Testis (tissue), 2 donors: ENCODE measurements at regions not wholly inside any gene's neighbourhood (a gene's known extent, or its start where the extent isn't known, plus 50 kb on each side); places are given as distances from the start of the nearest gene placed in this dataset.

ENCODE experiments used
- DNase-seq: peaks from one replicate; pipeline ENCODE4 v3.0.0-alpha.2; 2019
- H3K27ac ChIP-seq, 2 donors: fragments of 200-600 bp; sonication (generic); one replicate each; pipeline ENCODE4 v1.5.1; 2019
- H3K27me3 ChIP-seq: fragments of 200-600 bp; sonication (generic); one replicate; pipeline ENCODE4 v1.5.1; 2019
- H3K36me3 ChIP-seq: fragments of 200-600 bp; sonication (generic); one replicate; pipeline ENCODE4 v1.5.1; 2017; ENCODE audit warnings: low read depth; ENCODE audit errors: missing control alignments
- H3K4me1 ChIP-seq: fragments of 200-600 bp; sonication (generic); one replicate; pipeline ENCODE4 v1.5.1; 2019
- H3K4me3 ChIP-seq, 2 donors: fragments of 200-600 bp; sonication (generic); one replicate each; pipeline ENCODE4 v1.5.1; 2017 to 2019
- H3K9me3 ChIP-seq: fragments of 200-600 bp; sonication (generic); one replicate; pipeline ENCODE4 v1.5.1; 2017
- POLR2A ChIP-seq: fragments of 450-650 bp; IDR thresholded peaks from one replicate; pipeline ENCODE4 v1.6.1; 2017; ENCODE audit warnings: antibody characterized with exemption, mild to moderate bottlenecking, moderate library complexity
- WGBS, 2 donors: methylation state at CpG; one replicate each; pipeline ENCODE4 v1.1.5; 2018; 5-methylcytosine and 5-hydroxymethylcytosine counted together
- intact Hi-C: fragments of 100-400 bp; cut with DNase I; formaldehyde crosslinking; loops from one replicate; pipeline ENCODE4 v1.15.1; 2023; ENCODE audit warnings: low total_unique reads
- TF ChIP-seq, protein P1 (sequence below), 3 experiments: fragments of 450-650 bp in 2 of 3; fragments of 200-600 bp in 1 of 3; sonication (generic) in 1 of 3; IDR thresholded peaks; one replicate each; pipeline ENCODE4 v1.5.1; 2016 to 2019; ENCODE audit warnings: antibody characterized with exemption in 3 of 3, mild to moderate bottlenecking in 2 of 3, moderate library complexity in 1 of 3

DNA sequence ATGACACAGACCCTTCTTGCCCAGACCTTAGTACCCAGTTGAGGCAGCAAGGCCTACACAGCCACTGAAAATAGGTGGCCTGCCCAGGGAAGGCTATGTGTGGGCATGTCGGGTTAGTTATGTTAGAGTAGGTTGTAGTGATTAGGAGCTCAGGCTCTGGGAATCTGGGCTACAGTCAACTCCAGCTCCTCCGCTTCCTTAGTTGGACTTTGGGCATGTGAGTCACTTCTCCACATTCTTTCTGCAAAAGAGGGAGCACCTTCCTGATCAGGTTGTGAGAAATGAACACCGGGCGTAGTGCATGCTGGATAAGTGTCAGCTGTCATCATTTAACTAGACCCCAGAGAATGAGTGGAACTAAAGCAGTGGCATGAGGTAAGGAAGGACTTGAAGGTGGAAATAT is 64.8 kb downstream of the ARHGAP35 start:
- Histone ChIP-seq H3K4me3 (no peak overlapping the region), H3K27ac (no peak overlapping the region), H3K27me3 (no peaks in the 10 kb centered on the region), H3K9me3 (no peaks in the 10 kb centered on the region), H3K36me3 (no peaks in the 10 kb centered on the region), H3K4me1 (peaks cover 19% of the 10 kb centered on the region)
- 77 to 88% methylated on average over 4 of the region's 4 CpGs for WGBS, 2 donors
- intact Hi-C loops, result no loop called here
- TF ChIP-seq, protein P1, sequence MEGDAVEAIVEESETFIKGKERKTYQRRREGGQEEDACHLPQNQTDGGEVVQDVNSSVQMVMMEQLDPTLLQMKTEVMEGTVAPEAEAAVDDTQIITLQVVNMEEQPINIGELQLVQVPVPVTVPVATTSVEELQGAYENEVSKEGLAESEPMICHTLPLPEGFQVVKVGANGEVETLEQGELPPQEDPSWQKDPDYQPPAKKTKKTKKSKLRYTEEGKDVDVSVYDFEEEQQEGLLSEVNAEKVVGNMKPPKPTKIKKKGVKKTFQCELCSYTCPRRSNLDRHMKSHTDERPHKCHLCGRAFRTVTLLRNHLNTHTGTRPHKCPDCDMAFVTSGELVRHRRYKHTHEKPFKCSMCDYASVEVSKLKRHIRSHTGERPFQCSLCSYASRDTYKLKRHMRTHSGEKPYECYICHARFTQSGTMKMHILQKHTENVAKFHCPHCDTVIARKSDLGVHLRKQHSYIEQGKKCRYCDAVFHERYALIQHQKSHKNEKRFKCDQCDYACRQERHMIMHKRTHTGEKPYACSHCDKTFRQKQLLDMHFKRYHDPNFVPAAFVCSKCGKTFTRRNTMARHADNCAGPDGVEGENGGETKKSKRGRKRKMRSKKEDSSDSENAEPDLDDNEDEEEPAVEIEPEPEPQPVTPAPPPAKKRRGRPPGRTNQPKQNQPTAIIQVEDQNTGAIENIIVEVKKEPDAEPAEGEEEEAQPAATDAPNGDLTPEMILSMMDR (IDR thresholded peaks at IDR 0.05), result no peak
- no peak for TF ChIP-seq POLR2A
- DNase-seq, result no peak

DNA sequence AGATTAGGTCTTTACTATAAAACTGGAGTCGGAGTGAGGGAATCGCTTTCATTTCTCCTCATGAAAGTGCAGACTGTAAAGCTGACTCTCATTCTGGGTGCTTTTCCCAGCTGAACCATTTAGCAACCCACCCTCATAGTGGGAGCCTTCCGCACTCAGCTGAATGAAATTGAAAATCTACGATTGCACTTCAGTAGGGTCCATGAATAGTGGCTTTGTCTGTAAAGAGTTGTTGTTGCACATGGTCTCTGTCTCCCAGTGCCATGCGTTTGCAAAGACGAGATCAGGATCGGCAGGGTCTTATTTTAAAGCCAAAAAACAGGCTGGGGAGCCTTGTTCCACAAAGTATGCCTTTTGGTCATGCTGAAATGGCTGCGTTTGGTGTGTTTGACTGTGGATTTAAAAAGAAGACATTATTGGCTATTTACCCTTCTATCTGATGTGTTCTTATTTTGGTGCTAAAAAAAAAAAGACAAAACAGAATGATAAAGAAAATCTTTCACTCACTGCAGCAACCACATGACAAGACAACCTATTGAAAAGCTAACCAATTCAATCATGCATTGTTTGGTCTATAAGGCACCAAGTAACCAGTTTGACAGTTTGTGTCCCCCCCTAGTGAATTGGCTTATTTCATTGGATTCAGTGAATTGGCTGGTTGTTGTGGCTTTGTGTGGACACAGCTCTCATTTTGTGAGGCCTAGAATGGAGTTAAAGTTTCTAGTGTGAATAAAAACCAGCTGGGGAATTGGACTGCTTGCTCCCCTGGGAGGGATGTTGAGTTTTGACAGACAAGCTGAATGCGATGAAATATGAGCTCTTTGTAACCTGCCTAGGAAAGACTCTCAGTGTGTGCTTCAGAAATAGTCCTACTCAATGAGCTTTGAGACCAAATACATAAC is 65.6 kb downstream of the ARHGAP35 start:
- intact Hi-C loops, result no loop called here
- 75 to 82% methylated on average over 9 of the region's 9 CpGs for WGBS, 2 donors
- H3K4me1 ChIP-seq, result peaks cover 19% of the 10 kb centered on the region
- H3K4me3 ChIP-seq, result no peak overlapping the region
- TF ChIP-seq POLR2A, result no peak
- TF ChIP-seq, protein P1 (IDR thresholded peaks at IDR 0.05), result no peak
- no peaks in the 10 kb centered on the region for H3K27me3 ChIP-seq
- no peak for DNase-seq
- no peaks in the 10 kb centered on the region for H3K36me3 ChIP-seq
- no peak overlapping the region for H3K27ac ChIP-seq
- H3K9me3 ChIP-seq, result no peaks in the 10 kb centered on the region

DNA sequence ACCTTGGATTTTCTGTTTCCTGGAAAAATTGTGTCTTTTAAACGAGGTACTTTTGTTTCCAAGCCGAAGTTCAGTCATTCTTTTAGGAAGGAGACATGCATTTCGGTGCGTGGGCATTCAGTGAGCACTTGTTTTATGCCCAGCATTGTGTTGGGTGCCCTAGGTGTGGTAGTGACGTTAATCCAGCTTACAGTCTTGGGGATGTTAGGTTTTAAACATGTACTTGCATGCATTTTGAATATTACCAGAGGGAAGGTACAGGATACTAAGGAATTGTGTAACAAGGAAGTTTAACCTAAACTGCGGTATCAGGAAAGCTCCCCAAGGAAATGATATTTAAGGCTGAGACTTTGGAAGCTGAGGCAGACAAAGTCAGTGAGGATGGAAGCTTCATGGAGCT is 66.3 kb downstream of the ARHGAP35 start:
- H3K27me3 ChIP-seq, result no peaks in the 10 kb centered on the region
- no peaks in the 10 kb centered on the region for H3K9me3 ChIP-seq
- 55 to 63% methylated on average over 6 of the region's 6 CpGs for WGBS, 2 donors
- no peak overlapping the region for H3K4me3 ChIP-seq
- H3K27ac ChIP-seq, result no peak overlapping the region
- TF ChIP-seq, protein P1 (IDR thresholded peaks at IDR 0.05), result no peak
- TF ChIP-seq POLR2A, result no peak
- H3K36me3 ChIP-seq, result no peaks in the 10 kb centered on the region
- H3K4me1 ChIP-seq, result peaks cover 19% of the 10 kb centered on the region
- intact Hi-C loops, result no loop called here
- DNase-seq, result no peak

DNA sequence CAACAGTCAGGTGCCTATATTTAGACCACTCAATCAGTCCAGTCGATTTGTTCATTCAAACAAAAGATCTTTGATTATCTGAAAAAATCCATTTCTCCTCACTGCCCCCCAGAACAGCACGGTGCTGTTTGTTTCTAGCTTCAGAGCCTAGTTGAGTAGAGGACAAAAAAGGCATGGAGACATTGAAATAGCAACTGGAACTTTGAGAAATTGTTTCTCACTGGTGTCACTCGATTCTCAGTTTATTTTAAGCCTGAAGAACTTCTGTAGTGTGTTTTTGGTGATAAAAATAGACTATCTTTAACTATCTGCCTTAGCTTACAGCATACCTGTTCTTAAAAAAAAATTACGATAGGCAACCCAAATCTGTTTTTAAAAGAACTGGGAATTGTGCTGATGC is 67.1 kb downstream of the ARHGAP35 start:
- Histone ChIP-seq H3K27me3 (no peaks in the 10 kb centered on the region), H3K4me3 (no peak overlapping the region), H3K27ac (no peak overlapping the region), H3K9me3 (no peaks in the 10 kb centered on the region), H3K36me3 (no peaks in the 10 kb centered on the region), H3K4me1 (peaks cover 19% of the 10 kb centered on the region)
- intact Hi-C loops, result no loop called here
- no peak for DNase-seq
- WGBS, 2 donors, result 64% methylated on average over 4 of the region's 4 CpGs
- no peak for TF ChIP-seq POLR2A
- TF ChIP-seq, protein P1 (IDR thresholded peaks at IDR 0.05), result no peak

DNA sequence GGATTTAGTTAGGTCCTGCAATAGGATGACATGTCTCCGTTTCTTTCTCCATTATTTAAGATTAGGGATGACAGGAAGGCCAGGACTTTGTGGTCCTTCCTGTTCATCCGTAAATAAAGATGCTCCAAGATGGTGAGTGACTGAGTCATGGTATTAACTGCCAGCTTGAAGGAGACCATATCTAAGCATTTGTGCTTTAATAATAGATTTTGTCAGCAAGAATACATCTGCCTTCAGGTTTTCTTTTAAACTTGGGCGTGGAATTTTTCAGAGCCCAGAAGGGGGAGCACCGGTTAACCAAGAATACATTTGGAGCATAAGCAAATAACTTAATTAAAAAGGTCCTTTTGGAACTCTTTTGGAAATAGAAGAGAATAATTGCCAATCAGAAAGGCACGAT is 68.2 kb downstream of the ARHGAP35 start:
- TF ChIP-seq, protein P1 (IDR thresholded peaks at IDR 0.05), result no peak
- no peak for TF ChIP-seq POLR2A
- Histone ChIP-seq H3K27ac (no peak overlapping the region), H3K4me3 (no peak overlapping the region), H3K9me3 (no peaks in the 10 kb centered on the region), H3K27me3 (no peaks in the 10 kb centered on the region), H3K4me1 (peaks cover 17% of the 10 kb centered on the region), H3K36me3 (no peaks in the 10 kb centered on the region)
- no peak for DNase-seq
- WGBS, 2 donors, result 84 to 88% methylated on average over 5 of the region's 5 CpGs
- intact Hi-C loops, result no loop called here
